DOHH2 (cell line): ENCODE measurements at regions not wholly inside any gene's neighbourhood (a gene's known extent, or its start where the extent isn't known, plus 50 kb on each side); places are given as distances from the start of the nearest gene placed in this dataset.

Source experiments
- CTCF ChIP-seq: fragments of 200-600 bp; sonication (generic); IDR thresholded peaks from one replicate; pipeline ENCODE4 v1.5.1; 2014; ENCODE audit warnings: antibody characterized with exemption, mild to moderate bottlenecking, low read depth, low read length; ENCODE audit not compliant: poor library complexity, severe bottlenecking
- EZH2phosphoT487 ChIP-seq: fragments of 200-600 bp; sonication (generic); IDR thresholded peaks from 2 replicates; pipeline ENCODE4 v1.6.1; 2017; ENCODE audit warnings: borderline replicate concordance, mild to moderate bottlenecking, antibody characterized with exemption, low read length, moderate library complexity, mixed read lengths

- TF ChIP-seq CTCF (no peak), EZH2phosphoT487 (no peak)
Observed at GRCh38 chr4:178808106-178808505, 1365.9 kb upstream of the AGA start.
